ENCODE measurements at regions not wholly inside any gene's neighbourhood (a gene's known extent, or its start where the extent isn't known, plus 50 kb on each side); places are given as distances from the start of the nearest gene placed in this dataset.

DNA sequence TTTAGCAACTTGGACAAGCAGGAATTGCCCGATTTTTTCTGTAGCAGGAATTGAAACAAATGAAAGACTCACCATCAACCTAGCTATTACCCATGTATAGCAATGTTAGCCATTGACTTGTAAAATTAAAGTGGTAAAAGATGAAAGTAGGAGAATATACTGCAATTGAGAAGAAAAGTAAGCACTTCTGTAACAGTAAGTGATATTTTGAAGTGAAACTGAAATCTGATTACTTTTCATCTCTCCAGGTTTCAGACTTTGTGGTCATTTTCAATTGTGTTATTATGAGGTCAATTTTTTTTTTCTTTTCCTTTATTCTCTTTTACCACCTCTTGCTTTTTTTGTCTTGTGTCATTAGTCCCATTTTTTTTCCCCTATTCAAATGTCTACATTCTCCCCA lies 1078.2 kb downstream of the ZPLD1 start:
- CTCF ChIA-PET, result no interaction called here
- no TSS peak for BruUV-seq (replicated peaks)
- POLR2A ChIA-PET, result no interaction called here
- Histone ChIP-seq H3K9me3 (ENCODE audit: control insufficient read depth, insufficient read depth, low read depth, low read length) (0 out of 2 replicates have a peak, but pooled peaks cover 2% of the 10 kb centered on the region), H3K27me3 (ENCODE audit: control insufficient read depth, insufficient read depth, low read length) (no peaks in the 10 kb centered on the region), H3K36me3 (ENCODE audit: control insufficient read depth, insufficient read depth, low read length) (no peaks in the 10 kb centered on the region), H3K4me1 (ENCODE audit: control insufficient read depth, insufficient read depth, low read length) (no peaks in the 10 kb centered on the region), H3K27ac (ENCODE audit: low read length) (no peak overlapping the region), H3K4me3 (ENCODE audit: low read depth in 2 of 2, low read length in 2 of 2) (no peak overlapping the region)
- ATAC-seq (no peak), DNase-seq (ENCODE audit: low read depth, low spot score) (no peak)
- TF ChIP-seq, protein P1, sequence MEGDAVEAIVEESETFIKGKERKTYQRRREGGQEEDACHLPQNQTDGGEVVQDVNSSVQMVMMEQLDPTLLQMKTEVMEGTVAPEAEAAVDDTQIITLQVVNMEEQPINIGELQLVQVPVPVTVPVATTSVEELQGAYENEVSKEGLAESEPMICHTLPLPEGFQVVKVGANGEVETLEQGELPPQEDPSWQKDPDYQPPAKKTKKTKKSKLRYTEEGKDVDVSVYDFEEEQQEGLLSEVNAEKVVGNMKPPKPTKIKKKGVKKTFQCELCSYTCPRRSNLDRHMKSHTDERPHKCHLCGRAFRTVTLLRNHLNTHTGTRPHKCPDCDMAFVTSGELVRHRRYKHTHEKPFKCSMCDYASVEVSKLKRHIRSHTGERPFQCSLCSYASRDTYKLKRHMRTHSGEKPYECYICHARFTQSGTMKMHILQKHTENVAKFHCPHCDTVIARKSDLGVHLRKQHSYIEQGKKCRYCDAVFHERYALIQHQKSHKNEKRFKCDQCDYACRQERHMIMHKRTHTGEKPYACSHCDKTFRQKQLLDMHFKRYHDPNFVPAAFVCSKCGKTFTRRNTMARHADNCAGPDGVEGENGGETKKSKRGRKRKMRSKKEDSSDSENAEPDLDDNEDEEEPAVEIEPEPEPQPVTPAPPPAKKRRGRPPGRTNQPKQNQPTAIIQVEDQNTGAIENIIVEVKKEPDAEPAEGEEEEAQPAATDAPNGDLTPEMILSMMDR (IDR thresholded peaks at IDR 0.05), result no peak
- no peak for TF ChIP-seq SIN3A (IDR thresholded peaks at IDR 0.05; ENCODE audit: borderline replicate concordance, insufficient read depth, low read depth, low read length)
- TF ChIP-seq TCF7L2 (IDR thresholded peaks at IDR 0.05; ENCODE audit: low read depth, low read length), result no peak
- TF ChIP-seq REST (IDR thresholded peaks at IDR 0.05; ENCODE audit: insufficient read depth in 1 of 2, low read depth in 2 of 2, low read length in 1 of 2), result no peak
- TF ChIP-seq POLR2AphosphoS5 (IDR thresholded peaks at IDR 0.05; ENCODE audit: low read depth, low read length), result no peak
- in situ Hi-C loops (cut with HindIII; ENCODE audit: low pct_unique_long_range_greater_than_20kb, low sequenced_read_pairs), result no loop called here
- intact Hi-C loops (cut with micrococcal nuclease; ENCODE audit: unreplicated experiment), result no loop called here

- POLR2A ChIA-PET, result no interaction called here
Observed at GRCh38 chr3:103515116-103515515, 1080.3 kb downstream of the ZPLD1 start.

More at GRCh38 chr3:103515116-103515515, 1080.3 kb downstream of the ZPLD1 start:
- intact Hi-C loops (cut with micrococcal nuclease; ENCODE audit: unreplicated experiment), result no loop called here
- H3K36me3 ChIP-seq (ENCODE audit: control insufficient read depth, insufficient read depth, low read length), result no peaks in the 10 kb centered on the region
- H3K27me3 ChIP-seq (ENCODE audit: control insufficient read depth, insufficient read depth, low read length), result no peaks in the 10 kb centered on the region
- H3K4me1 ChIP-seq (ENCODE audit: control insufficient read depth, insufficient read depth, low read length), result no peaks in the 10 kb centered on the region
- 0 out of 2 replicates have a peak, but pooled peaks cover 2% of the 10 kb centered on the region for H3K9me3 ChIP-seq (ENCODE audit: control insufficient read depth, insufficient read depth, low read depth, low read length)
- ATAC-seq (no peak), DNase-seq (ENCODE audit: low read depth, low spot score) (no peak)
- H3K27ac ChIP-seq (ENCODE audit: low read length), result no peak overlapping the region
- no TSS peak for BruUV-seq (replicated peaks)
- TF ChIP-seq SIN3A (IDR thresholded peaks at IDR 0.05; ENCODE audit: borderline replicate concordance, insufficient read depth, low read depth, low read length) (no peak), TCF7L2 (IDR thresholded peaks at IDR 0.05; ENCODE audit: low read depth, low read length) (no peak), POLR2AphosphoS5 (IDR thresholded peaks at IDR 0.05; ENCODE audit: low read depth, low read length) (no peak), REST (IDR thresholded peaks at IDR 0.05; ENCODE audit: insufficient read depth in 1 of 2, low read depth in 2 of 2, low read length in 1 of 2) (no peak)
- TF ChIP-seq, protein P1 (IDR thresholded peaks at IDR 0.05), result no peak
- H3K4me3 ChIP-seq (ENCODE audit: low read depth in 2 of 2, low read length in 2 of 2), result no peak overlapping the region
- CTCF ChIA-PET, result no interaction called here
- in situ Hi-C loops (cut with HindIII; ENCODE audit: low pct_unique_long_range_greater_than_20kb, low sequenced_read_pairs), result no loop called here
